GM12873 (cell line): ENCODE measurements at regions not wholly inside any gene's neighbourhood (a gene's known extent, or its start where the extent isn't known, plus 50 kb on each side); places are given as distances from the start of the nearest gene placed in this dataset.

Experiments
- CTCF ChIP-seq: IDR thresholded peaks from 2 replicates; pipeline ENCODE4 v1.5.1; 2012; ENCODE audit warnings: low read depth, mild to moderate bottlenecking, moderate library complexity, low read length, control low read depth; ENCODE audit not compliant: insufficient read depth; ENCODE audit errors: missing control alignments

- TF ChIP-seq CTCF, result no peak
Measured at GRCh38 chr13:26895808-26896466, 135.4 kb upstream of the GPR12 start.

- no peak for TF ChIP-seq CTCF
Measured at GRCh38 chr13:26895081-26895807, 134.7 kb upstream of the GPR12 start.

- TF ChIP-seq CTCF, result no peak
Measured at GRCh38 chr13:26888632-26889031, 128.0 kb upstream of the GPR12 start.

- no peak for TF ChIP-seq CTCF
Measured at GRCh38 chr13:26887594-26887993, 127.0 kb upstream of the GPR12 start.

- no peak for TF ChIP-seq CTCF
Measured at GRCh38 chr13:26883613-26884257, 123.1 kb upstream of the GPR12 start.

GRCh38 chr13:26882731-26883130, 122.1 kb upstream of the GPR12 start:
- no peak for TF ChIP-seq CTCF

GRCh38 chr13:26881154-26881553, 120.6 kb upstream of the GPR12 start:
- TF ChIP-seq CTCF, result no peak
